ENCODE measurements at regions not wholly inside any gene's neighbourhood (a gene's known extent, or its start where the extent isn't known, plus 50 kb on each side); places are given as distances from the start of the nearest gene placed in this dataset.

DNA sequence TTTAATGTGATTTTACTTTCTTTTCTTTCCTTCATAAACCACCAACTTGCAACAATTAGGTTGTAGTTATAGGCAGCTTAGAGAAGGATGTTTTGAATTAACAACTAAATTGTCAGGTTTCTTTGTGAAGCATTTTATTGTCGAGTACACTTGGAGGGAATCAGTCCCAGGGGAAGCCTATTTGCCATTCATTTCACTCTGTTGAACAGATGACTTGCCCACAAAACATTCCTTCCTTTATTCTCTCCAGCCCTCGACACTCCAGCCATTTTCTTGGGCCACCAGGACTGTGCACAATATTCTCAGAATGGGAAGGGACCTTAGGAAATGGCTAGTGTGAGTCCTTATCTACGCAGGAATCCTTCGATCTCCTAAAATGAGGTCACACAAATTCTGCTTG lies 620.6 kb downstream of the SOX6 start:
- DNase-seq (ENCODE audit: low read depth) = no peak

DNA sequence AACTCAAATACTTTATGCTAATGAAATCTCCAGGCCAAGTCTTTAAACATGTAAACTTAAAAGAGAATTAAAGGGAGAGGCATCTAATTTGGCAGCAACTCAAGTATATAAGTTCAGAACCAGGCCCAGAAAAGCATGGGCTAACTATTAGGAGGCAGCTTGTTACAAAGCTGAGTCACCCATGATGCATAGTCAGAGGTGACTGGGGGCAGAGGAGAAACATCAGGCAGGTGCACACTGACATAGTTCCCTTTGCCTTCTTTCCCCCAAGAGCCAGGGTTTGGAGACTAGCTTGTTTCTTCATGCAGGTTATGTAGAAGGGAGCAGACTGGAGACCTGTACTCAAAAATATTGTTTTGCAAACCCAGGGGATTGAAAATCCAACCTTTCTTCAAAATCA lies 619.0 kb downstream of the SOX6 start:
- DNase-seq (ENCODE audit: low read depth) = no peak

DNA sequence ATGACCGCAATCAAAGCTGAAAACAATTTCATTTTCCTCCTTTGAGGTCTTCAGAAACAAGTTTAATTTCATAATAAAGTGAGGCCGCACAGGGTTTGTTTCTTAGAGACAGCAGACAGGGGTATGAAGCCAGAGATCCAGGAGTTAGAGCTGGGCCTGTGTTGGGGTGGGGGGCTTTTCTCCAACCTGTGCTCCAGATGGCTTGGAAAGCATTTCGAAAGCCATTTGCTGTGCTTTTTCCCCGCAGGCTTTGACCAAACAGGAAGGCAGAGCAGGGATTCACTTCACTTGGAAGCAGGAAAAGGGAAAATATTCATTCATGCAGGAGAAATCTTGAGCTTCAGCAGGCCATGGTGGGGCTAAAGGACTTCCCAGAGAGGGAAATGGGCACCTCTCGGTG lies 617.4 kb downstream of the SOX6 start:
- no peak for DNase-seq (ENCODE audit: low read depth)

DNA sequence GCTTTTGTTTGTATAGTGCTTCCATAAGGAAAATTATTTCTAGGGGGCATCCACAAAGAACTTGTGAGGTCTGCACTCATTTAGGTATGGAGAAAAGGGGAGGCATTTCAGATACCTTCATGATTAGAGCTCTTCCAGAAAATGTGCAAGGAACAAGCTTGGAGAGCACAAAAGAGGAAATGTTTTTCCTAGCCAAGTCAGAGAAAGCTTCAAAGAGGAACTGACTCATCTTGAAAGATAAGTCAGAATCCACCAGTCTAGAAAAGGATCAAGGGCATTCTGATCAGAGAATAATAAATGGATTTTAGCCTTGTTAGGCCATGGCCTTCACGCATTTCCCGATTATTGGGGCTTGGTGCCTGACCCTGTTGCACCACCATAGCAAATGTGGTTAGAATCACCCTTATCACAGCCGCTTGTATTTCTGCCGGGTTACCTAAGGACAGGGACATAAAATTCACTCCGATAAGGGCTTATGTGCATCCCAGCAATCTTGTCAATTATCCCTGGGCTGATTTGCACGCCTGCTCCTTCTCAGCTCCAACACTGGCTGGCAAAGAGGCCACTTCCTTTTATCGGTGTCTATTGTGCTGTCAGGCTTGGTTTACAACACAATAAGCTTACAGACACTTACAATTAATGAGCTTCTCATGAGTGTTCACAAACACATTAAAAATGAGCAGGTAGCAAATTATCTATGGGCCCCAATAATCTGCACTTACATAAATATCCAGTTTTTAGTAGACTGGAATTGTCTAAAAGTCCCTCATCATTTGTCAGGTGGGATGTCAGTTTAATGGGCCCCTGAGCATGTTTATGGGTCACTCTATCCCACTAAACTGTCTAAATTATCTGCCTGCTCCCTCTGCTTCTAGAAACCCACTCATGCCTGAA lies 613.5 kb downstream of the SOX6 start:
- DNase-seq (ENCODE audit: low read depth) = no peak

DNA sequence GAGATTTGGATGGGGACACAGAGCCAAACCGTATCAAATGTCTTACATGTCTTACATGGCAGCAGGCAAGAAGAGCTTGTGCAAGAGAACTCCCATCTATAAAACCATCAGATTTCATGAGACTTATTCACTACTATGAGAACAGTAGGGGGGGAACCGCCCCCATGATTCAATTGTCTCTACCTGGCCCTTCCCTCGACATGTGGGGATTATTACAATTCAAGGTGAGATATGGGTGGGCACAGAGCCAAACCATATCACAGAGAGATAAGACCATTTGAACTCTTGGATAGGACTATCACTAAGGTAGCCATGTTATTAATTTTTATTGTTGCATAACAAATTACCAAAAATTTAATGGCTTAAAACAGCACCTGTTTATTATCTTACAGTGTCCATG lies 611.7 kb downstream of the SOX6 start:
- DNase-seq (ENCODE audit: low read depth) = no peak

DNA sequence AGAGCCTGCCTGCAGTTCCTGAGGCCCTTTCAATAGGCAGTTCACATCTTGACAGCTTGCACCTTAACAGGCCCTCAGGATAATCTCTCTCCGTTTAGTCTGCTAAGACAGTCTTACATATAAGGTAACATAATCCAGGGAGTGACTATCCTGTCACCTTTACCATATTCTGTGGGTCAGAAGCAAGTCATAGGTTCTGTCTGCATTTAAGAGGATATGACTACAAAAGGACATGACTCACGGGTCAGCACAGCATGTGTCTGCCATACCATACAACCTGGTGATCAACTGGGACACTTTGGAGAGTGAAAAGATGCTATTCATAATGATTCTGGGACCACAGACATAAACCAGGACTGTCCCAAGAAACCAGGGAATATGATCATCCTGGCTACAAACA lies 611.1 kb downstream of the SOX6 start:
- no peak for DNase-seq (ENCODE audit: low read depth)

DNA sequence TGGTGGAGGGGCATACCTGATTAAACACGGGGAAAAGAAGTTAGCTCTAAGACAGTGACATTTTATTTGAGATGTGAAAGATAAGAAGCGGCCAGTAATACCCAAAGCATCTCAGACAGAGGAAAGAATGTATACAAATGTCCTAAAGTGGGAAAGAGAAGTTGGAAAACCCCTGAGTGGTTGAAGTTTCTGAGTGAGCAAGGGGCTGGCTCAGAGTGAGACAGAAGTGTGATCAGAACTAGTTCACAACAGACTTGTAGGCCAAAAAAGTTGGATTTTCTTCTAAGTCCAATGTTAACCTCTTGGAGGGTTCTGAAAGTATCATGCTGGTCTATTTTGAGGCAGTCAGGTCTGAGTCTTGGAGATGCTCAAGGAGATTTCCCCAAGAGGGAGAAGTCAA lies 608.7 kb downstream of the SOX6 start:
- no peak for DNase-seq (ENCODE audit: low read depth)

DNA sequence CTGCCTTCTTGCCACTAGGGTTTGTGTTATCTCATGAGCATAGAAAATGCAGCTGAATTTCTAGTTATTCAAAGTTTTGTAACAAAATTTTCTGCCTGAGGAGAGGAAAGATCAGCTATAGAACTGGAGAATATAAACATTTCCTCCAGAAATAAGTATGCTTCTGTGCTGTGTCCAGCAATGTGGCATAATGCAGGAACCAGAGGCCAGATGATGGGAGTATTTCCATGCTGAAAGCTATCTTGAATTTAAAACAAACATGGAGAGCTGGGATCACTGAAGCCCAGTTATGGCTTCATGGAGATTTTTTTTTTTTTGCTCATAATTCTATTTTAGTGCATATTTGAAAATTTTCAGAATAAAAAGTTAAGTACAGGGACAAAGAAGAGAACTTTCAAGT lies 608.2 kb downstream of the SOX6 start:
- DNase-seq (ENCODE audit: low read depth) = no peak

DNA sequence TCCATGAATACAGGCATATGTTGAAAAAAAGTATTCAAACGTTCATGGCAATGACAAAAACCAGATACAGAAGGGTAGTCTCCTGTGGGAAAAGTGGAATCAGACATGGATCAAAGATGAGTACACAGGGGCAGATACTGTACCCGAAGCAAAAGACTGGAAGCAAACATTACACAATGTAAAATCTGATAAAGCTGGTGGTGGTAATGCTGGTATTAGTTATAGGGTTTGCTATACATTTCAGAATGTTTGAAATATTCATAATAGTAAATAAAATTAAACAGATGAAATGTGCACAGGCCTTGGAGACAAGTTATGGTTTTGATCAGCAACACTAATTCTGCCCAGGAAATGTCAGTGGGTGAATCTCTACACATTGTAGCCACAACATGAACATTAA lies 607.6 kb downstream of the SOX6 start:
- no peak for DNase-seq (ENCODE audit: low read depth)

DNA sequence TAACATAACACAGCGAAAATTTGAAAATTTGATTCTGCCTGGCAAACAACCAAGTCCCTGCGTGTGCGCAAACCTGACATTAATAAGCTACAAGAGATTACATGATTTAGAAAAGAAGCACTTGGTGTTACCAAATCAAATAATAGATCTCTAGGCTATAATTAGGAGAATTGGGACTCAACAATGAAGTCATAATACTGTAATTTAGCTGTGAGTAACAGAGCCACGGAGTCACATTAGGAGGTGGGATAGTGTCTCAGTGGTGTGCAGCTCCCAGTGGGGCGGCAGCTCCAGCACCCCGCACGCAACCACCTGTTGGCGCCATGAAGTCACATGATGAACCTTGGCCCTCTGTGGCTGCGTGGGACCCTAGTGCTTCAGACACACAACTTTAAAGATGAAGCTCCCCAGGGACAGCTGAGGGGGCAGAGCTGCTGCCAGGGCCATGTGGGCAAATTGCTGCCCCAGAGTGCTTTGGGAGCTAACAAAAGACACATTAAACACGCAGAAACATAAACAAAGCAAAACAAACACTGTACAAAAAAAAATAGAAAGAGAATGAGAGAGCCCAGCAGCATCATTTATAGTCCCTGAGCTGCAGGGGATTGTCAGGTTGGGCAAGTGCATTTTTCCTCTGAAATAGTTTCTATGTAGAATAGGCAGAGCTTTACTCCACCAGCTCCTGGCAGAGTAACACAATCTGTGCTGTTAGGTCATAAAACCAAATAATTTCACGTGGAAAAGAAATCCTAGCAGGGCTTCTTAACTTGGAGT lies 605.6 kb downstream of the SOX6 start:
- no peak for DNase-seq (ENCODE audit: low read depth)

DNA sequence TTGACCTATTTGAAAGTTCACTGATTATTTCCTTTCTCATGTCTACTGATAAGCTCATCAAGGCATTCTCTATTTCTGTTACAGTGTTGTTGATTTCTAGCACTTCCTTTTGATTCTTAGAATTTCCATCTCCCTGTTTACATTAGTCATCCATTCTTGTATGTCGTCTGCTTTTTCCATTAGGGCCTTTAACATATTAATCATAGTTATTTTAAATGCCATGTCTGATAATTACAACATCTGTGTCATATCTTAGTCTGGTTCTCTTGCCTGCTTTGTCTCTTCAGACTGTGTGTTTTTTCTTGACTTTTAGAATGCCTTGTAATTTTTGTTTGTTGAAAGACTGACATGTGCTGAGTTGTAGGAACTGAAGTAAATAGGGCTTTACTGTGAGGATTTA lies 602.1 kb downstream of the SOX6 start:
- DNase-seq (ENCODE audit: low read depth) = no peak

DNA sequence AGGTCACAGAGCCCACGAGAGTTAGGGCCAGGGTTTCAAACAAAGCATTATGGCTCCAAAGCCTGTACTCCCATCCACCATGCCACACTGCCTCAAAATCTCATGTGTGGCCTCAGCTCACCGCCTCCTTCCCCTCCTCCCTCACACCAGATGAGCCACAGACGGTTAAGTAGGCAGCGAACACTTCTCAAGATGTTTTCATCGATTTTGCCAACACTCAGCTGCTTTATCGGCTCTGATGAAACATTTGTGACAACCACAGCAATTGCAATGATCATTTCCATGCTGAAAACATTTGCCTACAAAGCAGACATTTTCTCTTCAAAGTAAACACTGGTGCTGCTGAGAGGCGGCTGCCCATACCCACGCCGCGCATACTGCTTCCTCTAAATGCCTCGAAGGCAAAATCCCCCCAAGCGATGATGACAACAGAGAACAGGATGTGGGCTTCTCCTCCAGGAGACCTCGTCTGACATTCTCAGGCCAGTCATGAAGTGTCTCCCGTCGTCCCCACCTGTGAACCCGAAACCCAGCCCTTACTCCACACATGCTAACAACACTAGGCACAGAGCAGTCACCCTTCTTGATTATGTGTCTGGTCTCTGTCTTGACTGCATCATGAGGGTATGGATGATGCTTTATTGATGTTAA lies 599.2 kb downstream of the SOX6 start:
- DNase-seq (ENCODE audit: low read depth) = no peak

DNA sequence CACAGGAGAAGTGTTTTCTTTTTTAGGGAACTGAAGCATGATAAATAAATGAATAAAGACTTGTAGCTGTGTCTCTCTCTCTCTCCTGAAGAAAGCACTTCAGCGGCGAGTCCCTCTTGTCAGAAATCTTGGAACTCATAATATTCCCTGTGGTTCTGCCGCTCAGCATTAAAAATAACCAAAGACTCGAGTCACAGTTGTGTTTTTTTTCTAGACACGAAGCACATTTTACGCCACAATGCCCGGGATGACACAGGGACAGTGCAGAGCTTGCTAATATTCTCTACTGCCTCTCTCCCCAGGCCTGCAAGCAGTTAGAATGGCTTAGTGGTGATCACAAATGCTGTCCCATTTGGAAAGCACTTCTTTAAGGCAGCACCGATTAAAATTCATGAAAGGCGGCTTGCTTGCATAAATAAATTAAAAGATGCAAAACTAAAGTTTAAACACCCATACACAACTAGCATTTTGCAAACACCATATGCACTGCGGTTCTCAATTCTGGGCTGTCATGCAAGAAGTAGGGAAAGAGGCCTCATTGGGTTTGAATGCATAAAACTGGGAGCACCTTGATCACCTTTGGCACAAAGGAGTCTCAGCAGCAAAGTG lies 597.4 kb downstream of the SOX6 start:
- DNase-seq (ENCODE audit: low read depth) = no peak

DNA sequence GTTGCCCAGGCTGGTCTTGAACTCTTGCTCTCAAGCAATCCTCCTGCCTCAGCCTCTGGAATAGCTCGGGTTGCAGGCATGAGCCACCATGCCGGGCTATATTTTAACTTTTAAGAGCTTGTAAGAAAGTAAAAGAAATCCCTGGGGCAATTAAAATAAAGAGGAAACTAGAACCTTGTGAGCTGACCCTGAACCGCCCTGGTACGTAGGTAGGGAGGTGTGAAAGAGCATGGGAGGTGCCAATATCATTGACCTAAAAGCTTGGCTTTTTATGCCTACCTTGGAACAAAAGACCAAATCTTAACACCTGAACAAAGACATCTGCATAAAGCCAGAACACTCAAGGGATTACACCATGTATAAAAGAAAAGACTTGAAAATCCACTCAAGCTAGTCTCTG lies 595.1 kb downstream of the SOX6 start:
- no peak for DNase-seq (ENCODE audit: low read depth)

DNA sequence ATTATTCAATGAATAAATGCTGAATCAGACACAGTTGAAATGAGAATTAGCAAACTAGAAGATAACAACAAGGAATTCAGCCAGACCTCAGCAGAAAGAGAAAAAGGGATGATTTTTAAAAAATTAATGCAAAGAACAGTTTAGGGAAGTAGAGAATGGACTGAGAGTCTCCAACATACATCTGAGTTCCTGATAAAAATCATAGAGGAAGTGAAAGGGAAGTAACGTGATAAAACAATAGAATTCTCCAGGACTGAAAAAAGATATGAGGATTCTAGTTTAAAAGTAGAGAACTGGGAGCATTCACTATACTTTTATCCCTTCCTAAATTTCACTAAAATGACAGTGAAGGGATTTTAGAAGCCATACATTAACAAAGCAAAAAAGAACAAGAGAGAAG lies 592.0 kb downstream of the SOX6 start:
- no peak for DNase-seq (ENCODE audit: low read depth)

DNA sequence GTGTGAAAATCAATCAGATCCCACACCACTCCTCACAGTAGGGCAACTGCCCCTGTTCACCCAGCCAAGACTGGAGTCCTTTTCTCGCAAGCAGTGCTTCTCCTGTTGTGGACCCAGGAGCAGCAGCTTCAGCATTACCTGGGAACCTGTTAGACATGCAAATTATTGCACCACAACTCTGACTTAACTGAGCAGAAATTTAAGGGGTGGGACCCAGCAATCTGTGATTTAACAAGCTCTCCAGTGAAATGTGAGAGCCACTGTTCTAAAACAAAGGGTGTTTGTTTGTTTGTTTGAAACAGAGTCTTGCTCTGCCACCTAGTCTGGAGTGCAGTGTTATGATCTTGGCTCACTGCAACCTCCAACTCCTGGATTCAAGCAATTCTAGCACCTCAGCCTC lies 591.4 kb downstream of the SOX6 start:
- DNase-seq (ENCODE audit: low read depth) = no peak

DNA sequence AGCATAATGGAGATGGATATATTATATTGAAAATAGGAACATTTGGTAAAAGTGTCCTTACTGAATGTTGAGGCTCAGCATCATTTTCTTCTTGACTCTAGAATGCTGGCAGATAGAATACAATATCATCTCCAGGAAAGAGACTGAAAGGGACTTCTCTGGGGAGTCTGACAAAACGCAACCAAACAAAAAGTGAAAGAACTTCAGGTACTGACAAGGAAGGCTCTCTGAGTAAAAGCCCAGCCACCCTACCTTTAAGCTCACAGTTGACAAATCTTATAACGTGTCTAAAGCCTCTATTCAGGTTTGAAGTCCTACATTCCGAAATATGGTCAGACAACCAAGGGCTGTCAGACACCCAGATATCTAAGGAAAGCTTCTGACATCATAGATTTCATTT lies 590.8 kb downstream of the SOX6 start:
- DNase-seq (ENCODE audit: low read depth) = no peak

DNA sequence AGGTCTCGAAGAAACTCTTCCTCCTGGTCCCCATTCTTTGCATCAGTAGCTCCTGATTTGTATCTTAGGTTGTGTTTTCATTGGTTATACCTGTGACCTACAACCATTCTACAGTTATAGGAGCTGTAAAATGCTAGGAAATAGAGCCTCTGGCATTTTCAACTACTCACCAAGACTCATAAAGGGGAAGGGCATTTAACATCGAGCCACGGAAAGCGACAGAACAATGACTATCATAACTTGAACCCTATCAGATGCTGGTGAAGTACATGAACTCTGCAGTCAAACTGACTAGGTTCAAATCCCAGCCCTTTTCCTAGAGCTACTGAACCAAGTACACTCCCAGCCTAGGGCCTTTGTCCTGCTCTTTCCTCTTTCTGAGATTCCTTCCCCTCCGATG lies 588.0 kb downstream of the SOX6 start:
- no peak for DNase-seq (ENCODE audit: low read depth)

DNA sequence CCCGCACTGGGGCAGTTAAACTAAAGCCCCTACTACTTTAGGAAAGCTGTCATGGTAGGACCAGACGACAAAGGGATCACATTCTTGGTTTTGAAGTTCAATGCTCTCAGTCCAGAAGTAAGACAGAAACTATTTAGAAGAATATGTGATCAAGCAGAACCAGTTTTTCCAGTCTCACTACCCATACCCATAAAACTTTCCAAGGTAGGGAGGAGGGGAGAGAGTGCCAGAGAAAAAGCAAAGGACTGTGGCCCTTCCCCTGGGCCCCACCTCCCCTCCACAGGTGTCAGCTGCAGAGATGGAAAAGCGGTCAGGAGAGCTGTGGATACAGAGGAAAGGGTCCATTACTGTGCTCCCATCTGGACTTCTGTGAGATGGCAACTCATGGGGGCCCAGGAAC lies 587.1 kb downstream of the SOX6 start:
- DNase-seq (ENCODE audit: low read depth) = no peak

DNA sequence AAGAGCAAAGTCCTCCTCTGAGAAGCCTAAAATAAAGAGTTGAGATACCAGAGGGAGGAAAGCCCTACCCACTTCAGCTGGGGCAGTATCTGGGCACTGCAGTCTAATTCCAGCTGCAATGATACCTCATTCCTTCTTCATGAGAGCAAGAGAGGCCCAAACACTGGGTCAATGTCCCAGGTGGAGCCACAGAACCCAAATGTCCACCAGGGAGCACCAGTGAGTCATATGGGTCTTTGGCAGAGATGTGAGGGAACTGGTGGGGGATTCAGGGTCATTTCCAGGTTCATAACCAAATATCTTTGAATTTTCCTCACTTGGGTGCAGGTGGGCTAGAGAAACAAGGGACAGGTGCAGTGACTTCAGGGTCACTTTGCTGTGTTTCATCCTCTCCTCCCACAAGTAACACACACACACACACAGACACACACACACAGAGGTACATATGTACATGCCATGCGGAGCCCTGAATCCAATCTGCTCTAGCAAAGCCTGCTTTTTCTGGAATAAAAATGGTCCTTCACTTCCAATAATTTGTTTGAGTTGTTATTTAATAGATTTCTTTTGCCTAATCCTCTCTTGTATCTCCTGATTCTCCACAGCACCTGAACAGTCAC lies 585.4 kb downstream of the SOX6 start:
- DNase-seq (ENCODE audit: low read depth) = no peak

DNA sequence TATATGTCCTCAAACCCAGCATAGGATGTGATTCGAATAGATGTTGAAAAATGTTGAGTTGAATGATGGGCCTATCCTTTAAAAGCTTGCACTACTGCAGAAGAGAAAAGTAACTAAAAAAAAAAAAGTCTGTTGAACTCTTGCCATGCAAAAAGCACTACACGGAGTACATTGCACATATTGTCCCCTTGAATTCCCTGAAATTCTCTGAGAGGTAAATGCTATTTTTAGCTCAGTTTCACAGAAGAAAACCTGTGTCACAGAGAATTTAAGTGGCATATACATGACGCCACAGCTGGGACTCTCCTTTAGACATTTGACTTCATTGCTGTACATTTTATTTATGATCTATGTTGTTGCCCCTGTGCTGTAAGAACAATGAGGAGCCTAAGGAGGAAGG lies 583.8 kb downstream of the SOX6 start:
- no peak for DNase-seq (ENCODE audit: low read depth)

DNA sequence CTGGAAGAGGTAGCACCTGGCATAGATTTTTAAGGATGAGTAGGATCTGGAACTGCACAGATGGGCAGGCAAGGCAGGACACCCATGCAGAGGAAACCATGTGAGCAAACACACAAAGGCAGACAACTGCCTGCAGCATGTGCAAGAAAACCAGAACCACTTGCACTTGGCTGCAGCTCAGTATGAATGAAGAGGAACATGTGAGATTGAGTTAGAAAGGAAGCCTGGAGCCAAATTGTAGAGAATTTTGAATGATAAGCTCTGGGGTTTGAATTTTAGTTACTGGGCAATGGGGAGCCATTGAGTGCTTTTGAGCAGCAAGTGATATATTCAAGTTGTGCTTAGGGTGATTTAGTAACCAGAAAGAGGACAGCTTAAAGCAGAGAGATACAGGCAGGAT lies 583.4 kb downstream of the SOX6 start:
- no peak for DNase-seq (ENCODE audit: low read depth)

Measured in stimulated activated CD8-positive, alpha-beta memory T cell treated with anti-CD3 and anti-CD28 coated beads, Interleukin-4, amount 100 ng/mL, for 24 hours (primary cell).